Mesenchymal stem cell (in vitro differentiated cells and primary cell): ENCODE measurements at regions not wholly inside any gene's neighbourhood (a gene's known extent, or its start where the extent isn't known, plus 50 kb on each side); places are given as distances from the start of the nearest gene placed in this dataset.

ENCODE experiments used
- DNase-seq: peaks from one replicate; pipeline ENCODE4 v3.0.0-alpha.2; 2013
- H2AFZ ChIP-seq: one replicate; pipeline ENCODE4 v1.6.1; 2013; ENCODE audit warnings: low read depth, mild to moderate bottlenecking, control low read depth, inconsistent platforms, low read length, moderate library complexity
- H2AK5ac ChIP-seq: 2 replicates; pipeline ENCODE4 v1.6.1; 2013; ENCODE audit warnings: low read length, moderate library complexity, mild to moderate bottlenecking, inconsistent platforms; ENCODE audit not compliant: severe bottlenecking
- H2BK120ac ChIP-seq: one replicate; pipeline ENCODE4 v1.6.1; 2013; ENCODE audit warnings: low read depth, mild to moderate bottlenecking, inconsistent platforms, low read length, moderate library complexity
- H2BK12ac ChIP-seq, 2 experiments: one replicate each; pipeline ENCODE4 v1.6.1; 2013; ENCODE audit warnings: inconsistent platforms in 2 of 2, low read length in 2 of 2, mild to moderate bottlenecking in 2 of 2, moderate library complexity in 2 of 2, control low read depth in 1 of 2
- H2BK15ac ChIP-seq: one replicate; pipeline ENCODE4 v1.6.1; 2013; ENCODE audit warnings: mild to moderate bottlenecking, low read depth, inconsistent platforms; ENCODE audit not compliant: poor library complexity, severe bottlenecking
- H2BK5ac ChIP-seq: 2 replicates; pipeline ENCODE4 v1.6.1; 2013; ENCODE audit warnings: low read depth, mild to moderate bottlenecking, low read length, control low read depth, inconsistent platforms; ENCODE audit not compliant: poor library complexity, severe bottlenecking
- H3K14ac ChIP-seq, 2 experiments: one replicate each; pipeline ENCODE4 v1.6.1; 2013; ENCODE audit warnings: inconsistent platforms in 2 of 2, low read length in 2 of 2, control low read depth in 1 of 2, mild to moderate bottlenecking in 1 of 2, moderate library complexity in 1 of 2
- H3K18ac ChIP-seq, 2 experiments: one replicate each; pipeline ENCODE4 v1.6.1; 2013; ENCODE audit warnings: inconsistent platforms in 2 of 2, low read length in 2 of 2, control low read depth in 1 of 2, low read depth in 1 of 2, mild to moderate bottlenecking in 1 of 2
- H3K23ac ChIP-seq, 2 experiments: one replicate each; pipeline ENCODE4 v1.6.1; 2013; ENCODE audit warnings: inconsistent platforms in 2 of 2, low read length in 2 of 2, mild to moderate bottlenecking in 2 of 2, moderate library complexity in 2 of 2, control low read depth in 1 of 2
- H3K27ac ChIP-seq: 2 replicates; pipeline ENCODE4 v1.5.1; 2013; ENCODE audit warnings: mild to moderate bottlenecking, moderate library complexity, low read length, control low read depth, inconsistent platforms; ENCODE audit not compliant: poor library complexity, severe bottlenecking
- H3K27me3 ChIP-seq, 2 experiments: 2 replicates each; pipeline versions ENCODE4 v1.6.1 to v1.7.0; 2013; ENCODE audit warnings: low read length in 2 of 2, mild to moderate bottlenecking in 2 of 2, moderate library complexity in 2 of 2, control low read depth in 1 of 2, inconsistent platforms in 1 of 2; ENCODE audit not compliant: control insufficient read depth in 1 of 2, insufficient read depth in 1 of 2
- H3K36me3 ChIP-seq, 2 experiments: 2 replicates each; pipeline versions ENCODE4 v1.6.1 to v1.7.0; 2013; ENCODE audit warnings: low read length in 2 of 2, control low read depth in 1 of 2, inconsistent platforms in 1 of 2, low read depth in 1 of 2, mild to moderate bottlenecking in 1 of 2; ENCODE audit not compliant: insufficient read depth in 2 of 2, control insufficient read depth in 1 of 2
- H3K4ac ChIP-seq, 2 experiments: one replicate each; pipeline ENCODE4 v1.6.1; 2013; ENCODE audit warnings: inconsistent platforms in 2 of 2, low read length in 2 of 2, mild to moderate bottlenecking in 2 of 2, moderate library complexity in 2 of 2, control low read depth in 1 of 2, low read depth in 1 of 2
- H3K4me1 ChIP-seq: 2 replicates; pipeline ENCODE4 v1.6.1; 2013; ENCODE audit warnings: low read depth, low read length, control low read depth; ENCODE audit not compliant: control insufficient read depth, insufficient read depth
- H3K4me2 ChIP-seq: 2 replicates; pipeline ENCODE4 v1.6.1; 2013; ENCODE audit warnings: low read length, mild to moderate bottlenecking, inconsistent platforms; ENCODE audit not compliant: poor library complexity, severe bottlenecking
- H3K4me3 ChIP-seq, 2 experiments: 2 replicates each; pipeline versions ENCODE4 v1.5.1 to v1.7.0; 2013; ENCODE audit warnings: low read length in 2 of 2, mild to moderate bottlenecking in 2 of 2, control low read depth in 1 of 2, low read depth in 1 of 2; ENCODE audit not compliant: insufficient read depth in 1 of 2
- H3K79me1 ChIP-seq: replicated peaks from 2 replicates; pipeline ENCODE4 v1.6.1; 2013; ENCODE audit warnings: mild to moderate bottlenecking, control low read depth, low read length, inconsistent platforms; ENCODE audit not compliant: poor library complexity, severe bottlenecking
- H3K9ac ChIP-seq: 2 replicates; pipeline ENCODE4 v1.7.0; 2013; ENCODE audit warnings: mild to moderate bottlenecking, low read length, moderate library complexity
- H3K9me3 ChIP-seq: 2 replicates; pipeline ENCODE4 v1.7.0; 2013; ENCODE audit warnings: mild to moderate bottlenecking, low read length; ENCODE audit not compliant: control insufficient read depth
- H4K8ac ChIP-seq: one replicate; pipeline ENCODE4 v1.6.1; 2013; ENCODE audit warnings: inconsistent platforms, mild to moderate bottlenecking, low read length, moderate library complexity
- H4K91ac ChIP-seq: one replicate; pipeline ENCODE4 v1.6.1; 2013; ENCODE audit warnings: mild to moderate bottlenecking, low read length, inconsistent platforms
- WGBS: methylation state at CpG from one replicate; pipeline ENCODE4 v1.1.7; 2013; ENCODE audit warnings: mixed read lengths; 5-methylcytosine and 5-hydroxymethylcytosine counted together

- H2BK15ac ChIP-seq, result no peak overlapping the region
- no peak overlapping the region for H3K14ac ChIP-seq
- H3K79me1 ChIP-seq, result no peaks in the 10 kb centered on the region
- H3K9me3 ChIP-seq, result no peaks in the 10 kb centered on the region
- H3K4ac ChIP-seq, result no peak overlapping the region
- no peak overlapping the region for H4K8ac ChIP-seq
- no peak overlapping the region for H2AFZ ChIP-seq
- no peak overlapping the region for H2BK5ac ChIP-seq
- no peak overlapping the region for H2BK12ac ChIP-seq
- no peak overlapping the region for H3K4me2 ChIP-seq
- no peaks in the 10 kb centered on the region for H3K4me1 ChIP-seq
- H2AK5ac ChIP-seq, result no peak overlapping the region
- no peak for DNase-seq
- H3K27ac ChIP-seq, result no peak overlapping the region
- no peak overlapping the region for H3K4me3 ChIP-seq
- H3K18ac ChIP-seq, result no peak overlapping the region
- H2BK120ac ChIP-seq, result no peak overlapping the region
- no peaks in the 10 kb centered on the region for H3K27me3 ChIP-seq
- H4K91ac ChIP-seq, result no peak overlapping the region
- H3K36me3 ChIP-seq, result no peaks in the 10 kb centered on the region
- no peak overlapping the region for H3K9ac ChIP-seq
- H3K23ac ChIP-seq, result no peak overlapping the region
- WGBS, result 100% methylated on average over 1 of the region's 2 CpGs
These were observed 570.5 kb downstream of the SLITRK6 start for GRCh38 chr13:85228692-85229091.

- H3K9me3 ChIP-seq, result no peaks in the 10 kb centered on the region
- no peak overlapping the region for H2BK120ac ChIP-seq
- no peak overlapping the region for H3K27ac ChIP-seq
- no peak overlapping the region for H3K4me2 ChIP-seq
- no peak overlapping the region for H3K4me3 ChIP-seq
- H3K18ac ChIP-seq, result no peak overlapping the region
- H4K8ac ChIP-seq, result no peak overlapping the region
- no peak overlapping the region for H2BK12ac ChIP-seq
- no peak overlapping the region for H4K91ac ChIP-seq
- no peak overlapping the region for H3K4ac ChIP-seq
- no peak overlapping the region for H2BK15ac ChIP-seq
- H3K14ac ChIP-seq, result no peak overlapping the region
- H3K9ac ChIP-seq, result no peak overlapping the region
- no peaks in the 10 kb centered on the region for H3K4me1 ChIP-seq
- 100% methylated on average over 2 of the region's 4 CpGs for WGBS
- no peaks in the 10 kb centered on the region for H3K36me3 ChIP-seq
- H3K27me3 ChIP-seq, result no peaks in the 10 kb centered on the region
- no peak overlapping the region for H3K23ac ChIP-seq
- no peak overlapping the region for H2AK5ac ChIP-seq
- no peaks in the 10 kb centered on the region for H3K79me1 ChIP-seq
- no peak overlapping the region for H2BK5ac ChIP-seq
- no peak overlapping the region for H2AFZ ChIP-seq
- peak; percentile 27 for DNase-seq
These were observed 575.1 kb downstream of the SLITRK6 start for GRCh38 chr13:85223883-85224656.

- Histone ChIP-seq H3K9ac (no peak overlapping the region), H4K91ac (no peak overlapping the region), H2BK15ac (no peak overlapping the region), H2AFZ (no peak overlapping the region), H3K18ac (no peak overlapping the region), H3K36me3 (no peaks in the 10 kb centered on the region), H2BK120ac (no peak overlapping the region), H2AK5ac (no peak overlapping the region), H3K23ac (no peak overlapping the region), H3K27ac (no peak overlapping the region), H2BK5ac (no peak overlapping the region), H4K8ac (no peak overlapping the region), H3K4me1 (no peaks in the 10 kb centered on the region), H3K4me2 (no peak overlapping the region), H3K27me3 (no peaks in the 10 kb centered on the region), H3K4ac (no peak overlapping the region), H3K14ac (no peak overlapping the region), H3K9me3 (no peaks in the 10 kb centered on the region), H3K4me3 (no peak overlapping the region), H2BK12ac (no peak overlapping the region), H3K79me1 (no peaks in the 10 kb centered on the region)
- no peak for DNase-seq
These were observed 582.6 kb downstream of the SLITRK6 start for GRCh38 chr13:85216576-85216975.

- Histone ChIP-seq H2BK12ac (no peak overlapping the region), H2AK5ac (no peak overlapping the region), H3K18ac (no peak overlapping the region), H3K36me3 (no peaks in the 10 kb centered on the region), H3K27ac (no peak overlapping the region), H3K4me1 (no peaks in the 10 kb centered on the region), H3K79me1 (no peaks in the 10 kb centered on the region), H3K9ac (no peak overlapping the region), H2AFZ (no peak overlapping the region), H3K23ac (no peak overlapping the region), H3K4me3 (no peak overlapping the region), H3K4me2 (no peak overlapping the region), H4K91ac (no peak overlapping the region), H2BK5ac (no peak overlapping the region), H3K27me3 (no peaks in the 10 kb centered on the region), H4K8ac (no peak overlapping the region), H3K14ac (no peak overlapping the region), H3K4ac (no peak overlapping the region), H3K9me3 (no peaks in the 10 kb centered on the region), H2BK15ac (no peak overlapping the region), H2BK120ac (no peak overlapping the region)
- 100% methylated on average over 1 of the region's 2 CpGs for WGBS
- no peak for DNase-seq
These were observed 586.5 kb downstream of the SLITRK6 start for GRCh38 chr13:85212692-85213091.
